NCI-H1048 (cell line): ENCODE measurements at regions not wholly inside any gene's neighbourhood (a gene's known extent, or its start where the extent isn't known, plus 50 kb on each side); places are given as distances from the start of the nearest gene placed in this dataset.

Experiments
- DNase-seq: peaks from one replicate; lab custom pipeline; 2025; lab: John Stamatoyannopoulos, UW

DNA sequence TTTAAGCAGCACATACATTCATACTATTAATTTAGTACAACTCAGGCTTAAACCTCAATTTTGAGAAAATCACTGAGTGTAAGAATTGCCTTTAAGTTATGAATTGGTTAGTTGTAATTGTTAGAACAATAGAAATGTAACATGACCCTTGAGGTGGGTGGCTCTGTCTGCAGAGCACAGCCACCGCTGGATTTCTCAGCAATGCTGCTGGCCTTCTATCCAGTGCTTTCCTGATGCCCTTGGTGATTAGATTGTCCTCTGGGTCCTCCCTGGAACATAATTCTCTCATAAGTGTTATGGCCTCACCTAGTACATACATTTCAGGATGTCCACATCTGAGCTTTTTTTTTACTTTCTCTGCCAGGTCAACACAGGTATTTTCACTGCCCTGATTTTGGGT lies 213.2 kb downstream of the SLC7A11 start:
- no peak for DNase-seq

DNA sequence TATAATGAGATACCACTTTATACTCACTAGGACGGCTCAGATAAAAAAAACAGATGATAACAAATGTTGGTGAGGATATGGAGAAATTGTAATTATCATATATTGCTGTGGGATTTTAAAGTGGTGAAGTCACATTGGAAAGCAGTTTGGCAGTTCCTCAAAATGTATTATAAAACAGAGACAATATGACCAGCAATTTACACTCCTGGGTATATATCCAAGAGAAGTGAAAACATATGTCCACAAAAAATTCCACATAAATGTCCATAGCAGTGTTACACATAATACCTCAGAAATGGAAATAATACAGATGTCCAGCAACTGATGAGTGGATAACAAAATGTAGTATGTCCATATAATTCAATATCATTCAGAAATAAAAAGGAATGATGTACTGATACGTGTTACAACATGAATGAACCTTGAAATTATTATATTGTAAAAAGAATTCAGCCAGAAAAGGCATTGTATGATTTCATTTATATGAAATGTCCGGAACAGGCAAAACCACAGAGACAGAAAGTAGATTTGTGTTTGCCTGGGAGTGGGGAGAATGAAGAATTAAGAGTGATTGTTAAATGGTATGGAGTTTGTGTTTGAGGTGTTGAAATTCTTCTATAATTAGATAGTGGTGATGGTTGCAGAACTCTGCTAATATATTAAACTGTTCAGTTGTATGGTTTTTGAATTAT lies 220.9 kb downstream of the SLC7A11 start:
- no peak for DNase-seq

DNA sequence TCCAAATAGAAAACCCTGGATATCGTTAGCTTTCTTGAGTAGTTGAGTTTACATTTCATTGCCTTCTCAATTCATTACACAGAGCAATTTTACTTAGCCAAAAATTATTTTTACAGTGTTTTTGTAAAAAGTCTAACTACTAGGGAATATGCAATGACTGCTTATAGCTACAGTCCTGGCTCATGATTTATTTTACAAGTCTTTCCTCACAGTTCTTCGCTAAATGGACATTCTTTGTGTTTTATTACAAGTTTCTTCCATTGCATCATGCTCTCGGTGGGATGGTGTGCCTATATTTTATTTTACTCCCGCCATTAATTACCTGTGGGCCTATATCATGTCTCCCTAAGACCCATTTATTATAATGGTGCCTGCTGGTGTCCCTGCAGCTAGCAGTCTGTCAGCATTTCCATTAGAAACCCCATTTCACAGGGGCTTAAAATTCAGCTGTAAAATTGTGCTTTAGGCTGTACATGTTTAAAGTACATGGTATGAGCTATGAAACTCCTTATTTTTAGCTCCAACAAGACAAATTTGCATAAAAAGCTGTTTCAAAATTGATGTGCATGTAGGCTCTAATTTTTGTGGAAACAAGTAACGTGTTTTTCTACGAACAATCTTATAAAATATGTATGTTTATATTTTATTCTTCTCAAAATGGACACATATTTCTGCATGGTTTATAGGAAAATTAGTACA lies 227.4 kb downstream of the SLC7A11 start:
- DNase-seq, result no peak

DNA sequence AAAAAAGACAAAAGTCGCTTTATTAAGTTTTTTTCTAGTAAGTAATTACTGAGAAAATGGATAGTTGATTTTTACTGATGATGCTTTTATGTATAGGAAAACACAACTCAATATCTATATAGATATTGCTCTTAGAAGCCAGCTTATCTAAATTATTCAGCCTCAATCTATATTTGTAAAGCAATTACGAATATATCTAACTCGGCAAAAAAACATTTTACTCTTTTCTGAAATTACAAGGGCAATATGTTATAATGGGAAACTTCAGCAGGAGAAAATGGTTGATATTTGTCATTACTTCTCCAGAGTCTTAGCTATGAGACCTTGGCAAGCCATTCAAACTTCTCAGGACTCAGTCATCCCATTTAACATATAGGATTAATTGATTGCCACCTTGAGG lies 228.5 kb downstream of the SLC7A11 start:
- DNase-seq, result no peak

DNA sequence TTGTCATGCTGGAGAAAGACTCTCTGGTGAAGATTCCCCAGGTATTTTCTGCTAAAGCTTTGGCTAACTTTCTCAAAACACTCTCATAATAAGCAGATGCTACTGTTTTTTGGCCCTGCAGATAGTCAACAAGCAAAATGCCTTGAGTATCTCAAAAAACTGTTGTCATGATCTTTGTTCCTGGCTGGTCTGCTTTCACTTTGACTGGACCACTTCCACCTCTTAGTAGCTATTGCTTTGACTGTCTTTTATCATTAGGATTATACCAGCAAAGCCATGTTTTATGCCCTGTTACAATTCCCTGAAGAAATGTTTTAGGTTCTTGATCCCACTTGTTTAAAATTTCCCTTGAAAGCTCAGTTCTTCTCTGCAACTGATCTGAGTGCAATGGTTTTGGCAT lies 231.5 kb downstream of the SLC7A11 start:
- no peak for DNase-seq

DNA sequence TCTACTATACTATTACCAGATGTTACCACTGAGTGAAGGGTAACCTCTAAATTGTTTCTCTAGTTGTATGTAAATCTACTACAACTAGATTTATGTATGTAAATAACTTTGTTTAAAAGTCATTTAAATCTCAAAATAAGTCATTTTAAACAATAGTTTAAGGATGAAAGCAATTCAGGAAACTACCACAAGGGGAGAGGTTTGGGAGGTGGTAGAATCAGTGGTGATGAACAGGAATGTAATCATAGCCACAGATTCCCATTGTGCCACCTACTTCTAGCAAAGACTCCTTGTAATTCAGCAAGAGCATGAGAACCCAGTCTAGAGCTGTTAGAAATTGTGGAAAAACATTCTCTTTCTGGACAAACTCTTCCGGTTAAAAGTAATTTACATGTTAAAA lies 234.6 kb downstream of the SLC7A11 start:
- DNase-seq, result no peak

DNA sequence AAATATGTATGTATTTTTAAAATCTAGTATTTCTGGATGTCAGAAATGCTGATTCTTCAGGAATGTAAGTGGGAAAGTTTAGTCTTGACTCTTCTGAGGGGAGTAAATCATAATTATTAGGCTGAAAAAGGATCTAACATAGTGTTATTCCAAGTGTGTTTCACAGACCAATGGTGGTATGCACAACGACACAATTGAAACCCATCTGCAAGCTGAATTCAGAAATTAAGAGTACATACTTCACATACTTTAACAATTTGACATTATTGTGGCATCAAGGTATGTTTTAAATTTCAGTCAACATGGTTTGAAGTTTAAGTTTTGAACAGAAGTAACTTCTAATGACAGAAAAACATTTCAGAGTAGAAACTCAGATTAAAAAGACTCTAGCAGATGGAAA lies 236.7 kb downstream of the SLC7A11 start:
- DNase-seq, result no peak

DNA sequence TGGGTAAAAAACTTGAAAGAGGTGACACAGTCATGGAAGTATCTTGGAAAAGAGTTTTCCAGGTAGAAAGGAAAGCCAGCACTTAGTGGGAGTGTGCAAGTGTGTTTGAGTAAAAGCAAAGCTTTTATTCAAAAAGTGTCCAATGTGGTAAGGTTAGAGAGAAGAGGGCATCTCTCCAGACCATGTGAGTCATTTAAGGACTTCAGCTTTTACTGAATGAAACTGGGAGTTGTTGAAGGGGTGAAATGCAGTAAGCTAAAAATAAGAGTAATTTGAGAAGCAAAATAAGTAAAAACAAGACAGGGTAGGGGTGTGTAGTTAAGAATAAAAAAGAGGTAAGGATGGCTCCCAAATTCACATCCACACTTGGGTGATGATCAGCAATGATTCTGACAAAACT lies 238.9 kb downstream of the SLC7A11 start:
- no peak for DNase-seq

DNA sequence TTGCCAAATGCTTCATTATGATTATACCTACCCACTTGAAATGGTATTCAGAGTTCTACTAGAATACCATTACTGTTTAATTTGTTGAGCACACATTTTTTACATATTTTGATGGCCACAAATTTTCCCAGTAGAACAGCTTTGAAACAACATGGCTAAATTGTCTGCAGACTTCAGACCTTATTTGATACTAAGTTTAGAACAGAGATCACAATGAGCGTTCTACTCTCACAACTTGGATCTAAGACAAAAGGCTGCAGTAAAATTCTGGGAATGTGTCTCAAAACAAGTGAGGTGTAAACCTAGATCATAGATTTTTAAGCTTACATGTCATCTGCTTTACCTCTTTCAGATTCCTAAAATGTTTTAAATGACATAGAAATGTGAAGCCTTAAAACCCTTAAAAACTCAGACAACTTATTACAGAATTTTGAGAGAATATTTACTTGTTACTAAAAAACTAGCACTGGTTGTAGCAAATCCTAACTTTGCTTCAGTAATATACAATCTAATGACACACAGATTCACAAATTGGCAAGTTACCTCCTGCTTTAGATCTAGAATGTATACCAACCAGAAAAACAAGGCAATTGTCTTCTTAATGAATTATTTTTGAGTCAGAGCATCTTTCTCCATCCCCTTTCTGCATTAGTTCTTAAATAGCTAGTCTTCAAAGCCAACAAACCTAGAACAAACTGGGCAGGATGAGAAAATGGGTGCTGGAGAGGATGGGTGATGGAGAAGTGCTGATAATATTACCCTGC lies 243.3 kb downstream of the SLC7A11 start:
- DNase-seq, result no peak

DNA sequence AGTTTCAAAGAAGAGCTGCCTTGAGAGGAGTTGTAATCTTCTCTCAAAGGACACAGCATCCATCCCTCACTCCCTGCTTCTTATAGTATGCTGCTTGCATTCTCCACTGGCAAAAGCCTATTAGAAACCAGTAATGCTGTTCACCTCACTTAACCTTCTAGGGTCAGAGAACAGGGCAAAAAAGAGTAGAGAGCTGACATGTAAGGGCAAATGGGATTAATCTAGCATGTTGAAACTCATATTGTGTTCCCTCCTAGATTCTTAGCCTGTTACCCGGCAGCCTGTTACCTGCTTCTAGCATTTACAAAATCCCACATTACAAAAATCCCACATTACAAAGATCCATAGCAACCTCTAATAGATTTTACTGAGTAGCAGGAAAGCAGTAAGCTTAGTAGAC lies 244.7 kb downstream of the SLC7A11 start:
- no peak for DNase-seq

DNA sequence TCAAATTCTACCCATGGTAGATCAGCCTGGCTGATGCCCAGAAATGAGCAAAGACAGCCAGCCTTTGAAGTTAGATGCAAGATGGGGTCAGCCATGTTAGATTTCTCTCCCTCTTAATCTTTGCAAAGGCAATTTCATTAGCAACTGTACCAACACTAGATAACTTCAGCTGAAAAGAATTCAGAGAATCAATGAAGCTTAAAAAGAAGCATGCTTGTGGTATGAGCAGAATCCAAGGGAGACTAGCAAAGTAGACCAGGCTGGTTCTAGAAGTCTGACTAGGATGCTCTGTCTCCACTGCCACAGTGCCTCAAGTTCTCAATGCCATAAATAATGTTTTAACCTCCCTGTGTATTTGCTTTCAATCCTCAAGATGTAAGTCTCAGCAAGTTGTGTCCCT lies 247.3 kb downstream of the SLC7A11 start:
- DNase-seq, result no peak

DNA sequence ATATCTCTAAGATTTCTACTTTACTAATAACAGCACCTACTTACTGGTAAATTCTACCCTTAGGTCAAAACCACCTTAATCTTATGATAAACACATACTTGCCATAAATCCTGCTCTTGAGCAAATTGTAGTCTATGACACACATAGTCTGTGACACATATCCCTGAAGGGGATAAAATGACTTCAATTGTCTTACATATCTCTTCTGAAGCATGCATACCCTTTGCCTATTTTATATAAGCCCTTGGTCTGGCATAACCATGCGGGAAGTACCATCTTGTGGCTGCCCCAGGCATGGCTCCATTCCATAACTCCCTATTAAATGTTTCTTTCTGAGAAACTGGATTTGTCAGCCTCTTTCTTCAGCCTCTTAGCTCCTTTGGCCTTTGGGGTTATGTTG lies 248.9 kb downstream of the SLC7A11 start:
- no peak for DNase-seq

DNA sequence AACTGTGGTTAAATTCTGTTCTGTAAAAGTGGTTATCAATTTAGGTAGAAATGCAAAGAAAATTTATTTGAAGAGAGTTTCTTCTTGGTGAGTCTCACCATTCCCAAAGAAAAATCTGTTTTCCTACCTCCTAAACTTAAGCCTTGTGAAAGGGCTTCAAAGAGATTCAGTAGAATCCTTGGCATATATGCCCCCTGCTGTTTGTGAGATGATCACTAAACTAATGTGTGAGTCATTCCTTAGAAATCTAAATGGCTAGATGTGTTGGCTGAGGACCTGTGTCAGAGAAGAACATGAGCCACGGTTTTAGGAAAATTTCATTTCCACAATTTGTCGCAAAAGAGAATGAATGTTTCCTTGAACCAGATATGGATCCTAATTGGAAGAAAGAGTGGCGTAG lies 260.9 kb downstream of the SLC7A11 start:
- no peak for DNase-seq

DNA sequence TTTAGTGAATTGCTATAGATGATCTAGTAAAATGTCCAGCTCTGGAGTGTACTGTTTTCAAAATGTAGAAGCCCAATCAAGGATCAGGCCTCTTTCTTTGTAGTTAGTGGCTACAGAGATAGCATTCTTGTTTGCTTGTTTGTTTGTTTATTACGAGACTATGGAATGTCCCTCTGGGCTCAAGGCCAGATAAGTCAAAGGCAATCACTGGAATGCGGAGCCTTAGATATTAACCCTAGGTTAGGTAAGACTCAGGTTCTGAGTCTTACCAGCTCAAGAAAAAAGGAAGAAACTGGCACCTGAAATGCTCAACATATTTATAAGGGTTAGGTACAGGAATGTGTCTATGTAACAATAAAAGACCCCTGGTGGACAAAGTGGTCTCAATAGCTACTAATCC lies 261.5 kb downstream of the SLC7A11 start:
- DNase-seq, result no peak

DNA sequence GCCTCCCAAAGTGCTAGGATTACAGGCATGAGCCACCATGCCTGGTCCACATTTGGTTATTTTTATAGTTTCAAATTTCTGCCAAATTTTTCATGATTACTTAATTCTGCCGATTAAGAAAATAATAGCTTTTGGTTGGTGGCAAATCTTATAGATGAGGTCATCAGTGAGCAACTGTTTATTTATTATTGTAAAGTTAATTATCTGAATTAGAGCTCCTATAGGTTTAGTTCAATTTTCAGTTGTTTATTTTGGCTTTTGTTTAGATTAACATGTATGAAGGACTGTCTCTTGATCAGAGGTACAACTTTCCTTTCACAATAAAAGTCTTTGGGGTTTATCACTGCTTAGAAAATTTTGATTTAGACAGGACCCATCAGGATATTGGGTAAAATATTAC lies 262.2 kb downstream of the SLC7A11 start:
- DNase-seq, result no peak

DNA sequence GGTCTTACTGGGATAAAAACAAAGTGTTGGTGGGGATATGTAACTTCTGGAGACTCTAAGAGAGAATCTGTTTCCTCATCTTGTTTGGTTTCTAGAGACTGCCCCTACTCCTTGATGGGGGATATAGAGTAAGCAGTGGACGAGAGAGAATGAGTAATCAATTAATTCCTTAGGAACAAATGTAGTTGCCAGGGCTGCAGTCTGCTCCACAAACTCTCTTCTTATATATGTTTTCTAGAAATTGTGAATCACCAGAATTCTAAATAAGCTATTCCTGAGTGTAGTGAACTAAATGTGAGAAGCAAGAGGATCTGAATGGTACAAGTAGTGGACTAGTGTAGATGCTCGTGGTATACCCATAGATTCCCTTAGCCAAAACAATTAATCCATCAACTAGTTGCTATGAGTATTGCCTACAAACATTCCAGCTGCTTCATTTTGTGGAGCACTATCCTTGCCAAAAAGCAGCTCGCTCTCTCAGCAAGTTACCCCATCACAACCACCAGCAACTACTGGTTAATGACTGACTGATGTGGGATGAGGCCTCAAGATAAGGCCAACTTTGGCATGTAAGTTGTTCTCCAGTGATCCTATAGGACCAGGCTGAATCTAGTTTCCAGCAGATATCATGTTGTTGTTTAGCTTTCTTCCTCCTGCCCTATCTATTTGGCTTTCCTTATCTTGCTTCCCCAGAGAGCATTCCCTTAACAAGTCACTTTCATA lies 273.0 kb downstream of the SLC7A11 start:
- no peak for DNase-seq

DNA sequence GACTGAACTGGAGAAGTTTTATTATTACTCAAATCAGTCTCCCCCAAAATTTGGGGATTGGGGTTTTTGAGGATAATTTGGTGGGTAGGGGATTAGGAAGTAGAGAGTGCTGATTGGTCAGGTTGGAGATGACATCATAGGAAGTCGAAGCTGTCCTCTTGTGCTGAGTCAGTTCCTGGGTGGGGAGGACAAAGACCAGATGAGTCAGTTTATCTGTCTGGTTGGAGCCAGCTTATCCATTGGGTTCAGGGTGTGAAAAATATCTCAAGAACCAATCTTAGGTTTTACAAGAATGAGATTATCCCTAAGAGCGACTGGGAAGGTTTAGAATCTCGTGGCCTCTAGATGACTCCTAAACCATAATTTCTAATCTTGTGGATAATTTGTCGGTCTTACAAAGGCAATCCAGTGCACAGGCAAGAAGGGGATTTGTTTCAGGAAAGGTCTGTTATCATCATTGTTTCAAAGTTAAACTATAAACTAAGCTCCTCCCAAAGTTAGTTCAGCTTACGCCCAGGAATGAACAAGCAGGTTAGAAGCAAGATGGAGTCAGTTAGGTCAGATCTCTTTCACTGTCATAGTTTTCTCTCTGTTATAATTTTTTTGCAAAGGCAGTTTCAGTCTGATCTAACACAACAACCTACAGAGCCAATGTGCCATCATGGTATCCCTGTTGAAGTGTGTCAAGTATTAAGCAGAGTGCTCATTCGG lies 274.5 kb downstream of the SLC7A11 start:
- no peak for DNase-seq

DNA sequence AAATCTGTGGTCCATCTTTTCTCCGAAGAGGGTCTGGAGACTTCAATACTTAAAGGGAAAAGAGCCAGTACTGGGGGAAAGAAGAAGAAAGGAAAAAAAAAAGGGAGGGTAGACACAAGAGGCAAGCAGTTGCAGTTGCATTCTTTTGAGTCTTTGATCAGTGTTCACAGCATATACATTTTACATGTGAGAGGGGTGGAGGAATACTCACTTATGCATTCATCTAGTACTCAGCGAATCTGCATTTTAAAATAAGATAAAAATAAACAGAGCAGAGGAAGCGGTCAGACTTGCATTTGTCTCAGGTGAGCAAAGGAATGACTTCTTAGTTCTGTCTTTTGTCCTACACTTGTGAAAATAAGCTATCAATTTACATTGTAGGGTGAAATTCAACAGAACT lies 275.6 kb downstream of the SLC7A11 start:
- no peak for DNase-seq

DNA sequence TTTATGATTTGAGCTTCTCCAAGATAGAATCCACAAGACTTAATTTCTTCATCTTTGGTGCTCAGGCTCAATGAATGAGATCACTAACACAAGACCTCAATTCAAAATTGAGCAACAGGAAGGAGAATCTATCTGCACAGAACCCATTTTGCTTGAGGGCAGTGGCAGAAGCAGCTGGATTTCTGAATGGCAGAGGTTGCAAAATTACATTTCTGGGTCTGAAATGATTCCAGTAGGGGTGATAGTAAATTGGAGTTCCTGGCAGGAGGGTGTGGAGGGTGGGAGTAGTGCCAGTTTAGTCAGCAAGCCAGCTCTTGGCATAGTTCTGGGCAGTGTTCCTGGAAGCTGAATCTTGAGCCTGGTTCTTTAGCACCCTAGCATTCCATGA lies 281.1 kb downstream of the SLC7A11 start:
- no peak for DNase-seq

DNA sequence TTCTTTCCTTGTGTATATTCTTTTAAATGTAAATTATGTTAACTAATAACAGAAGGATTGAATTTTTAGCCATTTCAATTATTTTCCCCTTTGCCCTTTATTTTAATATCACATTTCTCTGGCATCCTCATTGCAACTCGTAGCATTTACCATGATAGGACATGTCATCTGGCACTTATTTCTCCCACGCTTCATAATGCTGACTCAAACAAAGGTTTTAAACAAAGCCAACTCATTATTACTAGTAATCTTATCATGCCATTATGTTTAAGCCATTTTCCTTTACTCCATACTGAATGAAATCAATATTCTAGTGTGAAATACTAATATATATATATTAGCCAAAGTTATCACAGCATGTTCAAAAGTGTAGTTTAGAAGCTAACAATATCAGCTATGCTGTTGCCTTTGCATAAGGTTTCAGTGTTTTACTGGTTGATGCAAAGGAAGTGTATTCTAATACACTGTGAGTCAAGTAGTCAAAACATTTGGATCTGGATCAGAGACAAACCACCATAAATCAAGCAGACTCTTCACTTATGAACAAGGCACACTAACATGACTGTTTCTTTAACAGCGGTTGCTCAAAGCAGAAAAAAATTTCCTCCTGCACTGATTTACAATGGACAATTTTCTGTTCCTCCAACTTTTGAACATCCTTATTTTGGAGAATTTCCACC lies 281.6 kb downstream of the SLC7A11 start:
- no peak for DNase-seq

DNA sequence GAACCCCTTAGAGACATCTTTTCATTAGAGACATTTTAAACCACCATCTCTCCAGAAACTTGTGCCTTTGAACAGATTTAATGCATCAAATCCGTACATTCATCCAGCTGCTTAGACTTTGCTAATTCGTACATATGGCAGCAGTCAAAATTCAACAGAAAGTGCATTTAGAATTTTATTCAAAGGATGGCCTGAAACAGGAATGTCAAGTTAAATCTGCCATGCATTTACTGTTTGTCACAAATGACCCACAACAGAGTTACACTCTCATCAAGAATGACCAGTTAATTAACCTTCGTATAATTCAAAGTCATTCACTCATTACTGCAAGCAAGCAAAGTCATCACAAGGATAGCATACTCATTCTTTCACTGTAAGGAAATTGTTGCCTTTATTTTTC lies 284.3 kb downstream of the SLC7A11 start:
- DNase-seq, result no peak
